HUDEP-2 (cell line): ENCODE measurements at regions not wholly inside any gene's neighbourhood (a gene's known extent, or its start where the extent isn't known, plus 50 kb on each side); places are given as distances from the start of the nearest gene placed in this dataset.

Source experiments
- DNase-seq, 76 experiments: peaks; one replicate each; lab custom pipeline; 2025; ENCODE audit not compliant: unreplicated experiment in 76 of 76; lab: John Stamatoyannopoulos, UW

GRCh38 chr1:18055156-18055555 lies 52.4 kb upstream of the IGSF21 start:
- DNase-seq = no peak

GRCh38 chr1:18056545-18056944 lies 51.1 kb upstream of the IGSF21 start:
- no peak for DNase-seq

GRCh38 chr1:18057623-18058022 lies 50.0 kb upstream of the IGSF21 start:
- no peak for DNase-seq
